ENCODE measurements at regions not wholly inside any gene's neighbourhood (a gene's known extent, or its start where the extent isn't known, plus 50 kb on each side); places are given as distances from the start of the nearest gene placed in this dataset.

- TF ChIP-seq, protein P1, sequence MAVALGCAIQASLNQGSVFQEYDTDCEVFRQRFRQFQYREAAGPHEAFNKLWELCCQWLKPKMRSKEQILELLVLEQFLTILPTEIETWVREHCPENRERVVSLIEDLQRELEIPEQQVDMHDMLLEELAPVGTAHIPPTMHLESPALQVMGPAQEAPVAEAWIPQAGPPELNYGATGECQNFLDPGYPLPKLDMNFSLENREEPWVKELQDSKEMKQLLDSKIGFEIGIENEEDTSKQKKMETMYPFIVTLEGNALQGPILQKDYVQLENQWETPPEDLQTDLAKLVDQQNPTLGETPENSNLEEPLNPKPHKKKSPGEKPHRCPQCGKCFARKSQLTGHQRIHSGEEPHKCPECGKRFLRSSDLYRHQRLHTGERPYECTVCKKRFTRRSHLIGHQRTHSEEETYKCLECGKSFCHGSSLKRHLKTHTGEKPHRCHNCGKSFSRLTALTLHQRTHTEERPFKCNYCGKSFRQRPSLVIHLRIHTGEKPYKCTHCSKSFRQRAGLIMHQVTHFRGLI (tag by site-specific recombination; IDR thresholded peaks at IDR 0.05): no peak
- TF ChIP-seq ZBTB8A (tag by site-specific recombination; IDR thresholded peaks at IDR 0.05) (no peak), ZNF292 (tag by site-specific recombination; IDR thresholded peaks at IDR 0.05; ENCODE audit: borderline replicate concordance, low read depth) (no peak)
- TF ChIP-seq, protein P2, sequence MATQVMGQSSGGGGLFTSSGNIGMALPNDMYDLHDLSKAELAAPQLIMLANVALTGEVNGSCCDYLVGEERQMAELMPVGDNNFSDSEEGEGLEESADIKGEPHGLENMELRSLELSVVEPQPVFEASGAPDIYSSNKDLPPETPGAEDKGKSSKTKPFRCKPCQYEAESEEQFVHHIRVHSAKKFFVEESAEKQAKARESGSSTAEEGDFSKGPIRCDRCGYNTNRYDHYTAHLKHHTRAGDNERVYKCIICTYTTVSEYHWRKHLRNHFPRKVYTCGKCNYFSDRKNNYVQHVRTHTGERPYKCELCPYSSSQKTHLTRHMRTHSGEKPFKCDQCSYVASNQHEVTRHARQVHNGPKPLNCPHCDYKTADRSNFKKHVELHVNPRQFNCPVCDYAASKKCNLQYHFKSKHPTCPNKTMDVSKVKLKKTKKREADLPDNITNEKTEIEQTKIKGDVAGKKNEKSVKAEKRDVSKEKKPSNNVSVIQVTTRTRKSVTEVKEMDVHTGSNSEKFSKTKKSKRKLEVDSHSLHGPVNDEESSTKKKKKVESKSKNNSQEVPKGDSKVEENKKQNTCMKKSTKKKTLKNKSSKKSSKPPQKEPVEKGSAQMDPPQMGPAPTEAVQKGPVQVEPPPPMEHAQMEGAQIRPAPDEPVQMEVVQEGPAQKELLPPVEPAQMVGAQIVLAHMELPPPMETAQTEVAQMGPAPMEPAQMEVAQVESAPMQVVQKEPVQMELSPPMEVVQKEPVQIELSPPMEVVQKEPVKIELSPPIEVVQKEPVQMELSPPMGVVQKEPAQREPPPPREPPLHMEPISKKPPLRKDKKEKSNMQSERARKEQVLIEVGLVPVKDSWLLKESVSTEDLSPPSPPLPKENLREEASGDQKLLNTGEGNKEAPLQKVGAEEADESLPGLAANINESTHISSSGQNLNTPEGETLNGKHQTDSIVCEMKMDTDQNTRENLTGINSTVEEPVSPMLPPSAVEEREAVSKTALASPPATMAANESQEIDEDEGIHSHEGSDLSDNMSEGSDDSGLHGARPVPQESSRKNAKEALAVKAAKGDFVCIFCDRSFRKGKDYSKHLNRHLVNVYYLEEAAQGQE (tag by site-specific recombination; IDR thresholded peaks at IDR 0.05): no peak
Measured at GRCh38 chr5:106307265-106307664, 1363.5 kb downstream of the EFNA5 start.

Data from HEK293 (cell line).